Amniotic stem cell (primary cell): ENCODE measurements at regions not wholly inside any gene's neighbourhood (a gene's known extent, or its start where the extent isn't known, plus 50 kb on each side); places are given as distances from the start of the nearest gene placed in this dataset.
"Not testable (repeated sequence)": the region's sequence is repeated elsewhere in the genome, so short reads cannot be mapped to it uniquely, and the experiment has no call there.

Experiments
- DNase-seq: peaks from one replicate; lab custom pipeline; 2025; lab: John Stamatoyannopoulos, UW

DNA sequence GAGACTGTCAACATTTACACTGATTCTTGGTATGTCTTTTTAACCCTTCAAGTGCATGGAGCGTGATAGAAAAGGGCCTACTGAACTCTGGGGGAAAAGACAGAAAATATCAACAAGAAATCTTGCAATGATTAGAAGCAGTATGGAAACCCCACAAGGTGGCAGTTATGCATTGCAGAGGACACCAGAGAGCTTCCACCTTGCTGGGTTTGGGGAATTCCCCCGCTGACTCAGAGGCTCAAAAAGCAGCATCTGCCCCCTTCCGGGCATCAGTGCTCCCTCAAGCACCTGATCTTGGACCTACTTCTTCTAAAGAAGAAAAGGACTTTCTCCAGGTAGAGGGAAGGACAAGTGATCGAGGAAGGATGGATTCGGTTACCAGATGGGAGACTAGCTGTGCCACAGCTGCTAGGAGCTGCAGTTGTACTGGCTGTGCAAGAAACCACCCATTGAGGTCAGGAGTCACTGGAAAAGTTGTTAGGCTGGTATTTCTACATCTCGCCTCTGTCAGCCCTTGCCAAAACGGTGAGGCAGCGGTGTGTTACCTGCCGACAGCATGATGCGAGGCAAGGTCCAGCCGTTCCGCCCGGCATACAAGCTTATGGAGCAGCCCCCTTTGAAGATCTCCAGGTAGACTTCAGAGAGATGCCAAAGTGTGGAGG, 102.8 kb upstream of the OSBPL11 start:
- not testable (repeated sequence) for DNase-seq

GRCh38 chr3:125715651-125716050, 120.4 kb upstream of the OSBPL11 start:
- no peak for DNase-seq

DNA sequence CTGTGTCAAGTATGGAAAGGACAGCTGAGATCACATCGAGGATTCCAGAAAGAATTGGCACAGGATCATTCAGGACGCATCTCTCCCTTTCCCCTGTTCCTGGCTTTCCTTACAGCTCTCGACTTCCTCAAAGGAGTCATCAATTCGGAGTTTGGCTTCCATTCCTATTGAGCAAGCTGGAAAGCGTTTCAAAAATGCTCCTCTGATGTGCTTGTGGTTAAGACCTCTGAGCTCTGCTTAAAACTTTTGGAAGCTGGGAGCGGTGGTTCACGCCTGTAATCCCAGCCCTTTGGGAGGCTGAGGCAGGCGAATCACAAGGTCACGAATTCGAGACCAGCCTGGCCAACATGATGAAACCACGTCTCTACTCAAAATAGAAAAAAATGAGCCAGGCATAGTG, 136.9 kb upstream of the OSBPL11 start:
- not testable (repeated sequence) for DNase-seq

DNA sequence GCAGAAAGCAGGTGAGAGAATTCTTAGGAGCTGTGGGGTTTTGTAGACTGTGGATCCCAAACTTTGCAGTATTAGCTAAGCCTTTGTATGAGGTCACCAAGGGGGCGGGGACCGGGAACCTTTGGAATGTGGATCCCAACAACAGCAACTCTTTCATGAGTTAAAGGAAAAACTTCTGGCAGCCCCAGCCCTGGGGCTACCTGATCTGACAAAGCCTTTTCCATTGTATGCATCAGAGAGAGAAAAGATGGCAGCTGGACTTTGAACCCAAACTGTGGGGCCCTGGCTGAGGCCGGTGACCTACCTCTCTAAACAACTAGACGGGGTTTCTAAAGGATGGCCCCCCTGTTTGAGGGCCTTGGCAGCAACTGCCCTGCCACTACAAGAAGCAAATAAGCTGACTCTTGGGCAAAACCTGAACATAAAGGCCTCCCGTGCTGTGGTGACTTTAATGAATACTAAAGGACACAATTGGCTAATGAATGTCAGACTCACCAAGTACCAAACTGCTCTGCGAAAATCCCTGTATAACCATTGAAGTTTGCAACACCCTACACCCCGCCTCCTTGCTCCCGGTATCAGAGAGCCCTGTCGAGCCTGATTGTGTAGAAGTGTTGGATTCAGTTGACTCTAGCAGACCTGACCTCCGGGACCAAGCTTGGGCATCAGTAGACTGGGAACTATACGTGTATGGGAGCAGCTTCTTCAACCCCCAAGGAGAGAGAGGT, 146.9 kb upstream of the OSBPL11 start:
- not testable (repeated sequence) for DNase-seq

DNA sequence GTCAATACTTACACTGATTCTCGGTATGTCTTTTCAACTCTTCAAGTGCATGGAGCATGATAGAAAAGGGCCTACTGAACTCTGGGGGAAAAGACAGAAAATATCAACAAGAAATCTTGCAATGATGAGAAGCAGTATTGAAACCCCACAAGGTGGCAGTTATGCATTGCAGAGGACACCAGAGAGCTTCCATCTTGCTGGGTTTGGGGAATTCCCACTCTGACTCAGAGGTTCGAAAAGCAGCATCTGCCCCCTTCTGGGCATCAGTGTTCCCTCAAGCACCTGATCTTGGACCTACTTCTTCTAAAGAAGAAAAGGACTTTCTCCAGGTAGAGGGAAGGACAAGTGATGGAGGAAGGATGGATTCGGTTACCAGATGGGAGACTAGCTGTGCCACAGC, 147.5 kb upstream of the OSBPL11 start:
- DNase-seq: not testable (repeated sequence)

- not testable (repeated sequence) for DNase-seq
These were observed 161.8 kb upstream of the OSBPL11 start for GRCh38 chr3:125757050-125757449.

- not testable (repeated sequence) for DNase-seq
These were observed 163.4 kb upstream of the OSBPL11 start for GRCh38 chr3:125758641-125759130.

- not testable (repeated sequence) for DNase-seq
These were observed 167.3 kb upstream of the OSBPL11 start for GRCh38 chr3:125762601-125763000.

DNA sequence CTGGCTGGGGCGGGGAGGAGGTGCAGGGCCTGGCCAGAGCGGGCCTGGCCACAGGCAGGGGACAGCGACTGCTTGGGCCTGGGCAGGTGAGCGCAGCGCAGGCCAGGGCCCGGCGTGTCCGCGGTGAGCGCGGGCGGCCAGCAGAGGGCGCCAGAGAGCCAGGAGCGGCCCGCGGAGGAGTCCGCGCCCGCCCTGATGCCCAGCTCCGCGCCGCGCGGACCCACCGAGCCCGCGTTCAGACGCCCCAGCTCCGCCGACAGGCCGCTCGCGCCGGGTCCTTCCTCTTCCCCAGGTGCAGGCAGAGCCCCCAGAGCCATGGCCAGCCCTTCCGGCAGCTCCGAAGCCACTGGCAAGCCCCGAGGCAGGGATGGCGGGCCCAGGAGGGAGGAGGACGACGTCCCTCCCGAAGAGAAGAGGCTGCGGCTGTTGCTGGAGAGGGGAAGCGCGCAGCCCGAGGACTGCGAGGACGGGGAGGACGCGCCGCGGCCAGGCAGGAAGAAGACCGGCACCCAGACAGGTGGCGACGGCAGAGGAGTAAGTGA, 171.1 kb upstream of the OSBPL11 start:
- DNase-seq: not testable (repeated sequence)

DNA sequence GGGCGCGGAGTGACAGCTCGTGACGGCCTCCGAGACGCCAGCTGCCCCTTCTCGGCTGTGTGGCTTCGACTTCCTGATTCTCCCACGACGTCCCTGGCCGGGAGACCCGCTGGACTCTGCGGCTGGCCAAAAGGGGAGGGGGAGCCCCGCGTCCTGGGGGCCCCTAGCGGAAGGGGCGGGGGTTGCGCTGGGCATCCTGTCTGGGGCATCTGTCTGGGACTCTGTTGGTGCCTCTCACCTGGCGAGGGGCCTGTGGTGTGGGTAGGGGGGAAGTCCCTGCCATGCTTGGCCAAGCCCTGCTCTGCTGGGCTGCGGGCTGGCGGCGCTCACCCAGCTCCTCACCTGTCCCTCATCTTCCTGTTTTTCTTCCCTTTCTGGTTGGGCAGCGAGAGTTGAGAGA, 171.6 kb upstream of the OSBPL11 start:
- DNase-seq: not testable (repeated sequence)

GRCh38 chr3:125767641-125768040, 172.3 kb upstream of the OSBPL11 start:
- no peak for DNase-seq

DNA sequence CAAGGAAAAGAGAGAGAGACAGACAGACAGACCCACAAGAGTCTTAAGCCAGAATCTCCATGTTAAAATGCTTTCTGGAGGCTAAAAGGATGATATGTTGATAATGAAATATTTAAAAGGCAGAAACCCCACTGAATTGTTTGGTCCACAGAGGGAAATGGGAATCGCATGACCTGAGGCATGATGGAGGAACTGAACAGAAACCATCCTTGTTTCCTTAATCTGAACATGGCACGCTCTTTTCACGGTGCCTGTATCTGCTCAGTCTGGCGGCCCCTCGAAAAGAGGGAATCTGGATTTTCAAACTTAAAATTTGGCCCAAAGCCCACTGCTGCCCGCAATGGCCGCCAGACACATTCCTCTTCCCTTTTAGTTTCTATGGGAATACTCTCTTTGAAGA, 173.5 kb upstream of the OSBPL11 start:
- not testable (repeated sequence) for DNase-seq

DNA sequence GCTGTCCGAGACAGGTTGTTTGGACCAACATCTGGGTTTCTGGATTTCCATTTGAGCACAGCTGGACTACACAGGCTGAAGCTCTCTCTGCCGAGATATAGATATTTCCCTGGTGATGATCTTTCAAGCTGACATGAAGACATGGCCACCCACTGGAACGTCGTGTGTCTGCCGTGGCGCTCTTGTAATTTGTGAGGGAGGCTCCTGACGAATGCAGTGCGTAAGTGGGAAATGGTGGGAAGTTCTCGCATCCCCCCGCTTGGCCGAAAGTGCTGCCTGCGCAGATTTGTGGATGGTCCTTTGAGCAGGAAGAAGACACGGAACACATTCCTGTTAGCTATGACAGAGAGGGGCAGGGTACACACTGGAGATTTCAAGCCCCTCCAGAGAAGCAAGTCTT, 176.2 kb upstream of the OSBPL11 start:
- not testable (repeated sequence) for DNase-seq

- DNase-seq: not testable (repeated sequence)
These were observed 179.2 kb upstream of the OSBPL11 start for GRCh38 chr3:125774433-125775034.

DNA sequence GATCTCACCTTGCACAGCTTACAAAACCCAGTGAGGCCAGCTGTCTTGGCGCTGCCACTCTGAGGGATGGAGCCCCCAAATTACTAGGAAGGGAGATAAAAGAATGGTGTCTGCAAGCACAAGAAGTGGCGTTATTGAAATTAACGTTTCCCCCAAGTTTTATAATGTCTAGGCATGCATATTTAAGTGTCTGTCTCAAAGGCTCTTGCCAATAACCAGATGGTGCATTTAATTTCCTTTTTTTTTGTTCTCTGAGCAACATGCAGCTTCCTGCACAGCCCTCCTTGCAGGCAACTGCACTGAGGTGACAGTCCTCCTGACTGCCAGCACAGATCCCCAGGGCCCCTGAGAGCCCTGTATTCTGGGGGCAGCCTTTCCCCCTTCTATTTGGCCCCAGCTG, 179.8 kb upstream of the OSBPL11 start:
- not testable (repeated sequence) for DNase-seq

GRCh38 chr3:125775606-125776294, 180.5 kb upstream of the OSBPL11 start:
- DNase-seq: not testable (repeated sequence)

GRCh38 chr3:125779276-125779675, 184.0 kb upstream of the OSBPL11 start:
- DNase-seq: not testable (repeated sequence)

- not testable (repeated sequence) for DNase-seq
These were observed 184.6 kb upstream of the OSBPL11 start for GRCh38 chr3:125779918-125780317.

DNA sequence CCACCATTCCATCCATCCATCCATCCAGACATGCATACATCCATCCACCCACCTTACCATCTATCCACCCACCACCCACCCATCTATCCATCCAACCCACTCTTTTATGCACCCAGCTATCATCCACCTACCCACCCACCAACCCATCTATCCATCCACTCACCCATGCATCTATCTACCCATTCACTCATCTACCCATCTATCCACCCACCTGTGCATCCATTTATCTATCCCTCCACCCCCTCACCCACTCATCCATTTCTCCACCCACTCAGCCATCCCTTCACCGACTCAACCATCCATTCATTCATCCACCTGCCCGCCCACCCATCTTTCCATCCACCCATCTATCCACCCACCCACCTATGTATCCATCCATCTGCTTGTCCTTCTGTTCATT, 186.4 kb upstream of the OSBPL11 start:
- DNase-seq: not testable (repeated sequence)

GRCh38 chr3:125790312-125790711, 178.7 kb upstream of the ROPN1B start:
- DNase-seq: not testable (repeated sequence)

GRCh38 chr3:125791021-125791420, 178.0 kb upstream of the ROPN1B start:
- DNase-seq: not testable (repeated sequence)

GRCh38 chr3:125810010-125810409, 159.0 kb upstream of the ROPN1B start:
- DNase-seq: not testable (repeated sequence)
